NCI-H1694 treated with DMSO at 0.1 percent for 48 hours (cell line): ENCODE measurements at regions not wholly inside any gene's neighbourhood (a gene's known extent, or its start where the extent isn't known, plus 50 kb on each side); places are given as distances from the start of the nearest gene placed in this dataset.
"Not testable (repeated sequence)": the region's sequence is repeated elsewhere in the genome, so short reads cannot be mapped to it uniquely, and the experiment has no call there.

Source experiments
- DNase-seq: peaks from one replicate; lab custom pipeline; 2025; lab: John Stamatoyannopoulos, UW

- no peak for DNase-seq
Observed at GRCh38 chr4:13763707-13764106, 136.2 kb upstream of the BOD1L1 start.

- no peak for DNase-seq
Observed at GRCh38 chr4:13765539-13765938, 138.0 kb upstream of the BOD1L1 start.

- peak; percentile 90 for DNase-seq
Observed at GRCh38 chr4:13766761-13767540, 139.4 kb upstream of the BOD1L1 start.

GRCh38 chr4:13777341-13777740 is 149.8 kb upstream of the BOD1L1 start:
- no peak for DNase-seq

- no peak for DNase-seq
Observed at GRCh38 chr4:13778367-13778766, 150.8 kb upstream of the BOD1L1 start.

GRCh38 chr4:13782231-13782630 is 154.7 kb upstream of the BOD1L1 start:
- no peak for DNase-seq

GRCh38 chr4:13783800-13784411 is 156.4 kb upstream of the BOD1L1 start:
- no peak for DNase-seq

- DNase-seq = no peak
Observed at GRCh38 chr4:13793020-13793710, 165.6 kb upstream of the BOD1L1 start.

GRCh38 chr4:13794819-13795565 is 167.5 kb upstream of the BOD1L1 start:
- DNase-seq = no peak

GRCh38 chr4:13797061-13797460 is 169.5 kb upstream of the BOD1L1 start:
- no peak for DNase-seq

GRCh38 chr4:13815231-13815630 is 187.7 kb upstream of the BOD1L1 start:
- DNase-seq = no peak

GRCh38 chr4:13816472-13816871 is 188.9 kb upstream of the BOD1L1 start:
- no peak for DNase-seq

GRCh38 chr4:13821522-13821921 is 194.0 kb upstream of the BOD1L1 start:
- DNase-seq = no peak

- not testable (repeated sequence) for DNase-seq
Observed at GRCh38 chr4:13825822-13826221, 198.3 kb upstream of the BOD1L1 start.

GRCh38 chr4:13829457-13829856 is 201.9 kb upstream of the BOD1L1 start:
- DNase-seq = no peak

- DNase-seq = no peak
Observed at GRCh38 chr4:13830449-13830848, 202.9 kb upstream of the BOD1L1 start.

GRCh38 chr4:13833171-13833804 is 205.8 kb upstream of the BOD1L1 start:
- DNase-seq = no peak

- DNase-seq = no peak
Observed at GRCh38 chr4:13836946-13837912, 209.7 kb upstream of the BOD1L1 start.

GRCh38 chr4:13840502-13841190 is 213.1 kb upstream of the BOD1L1 start:
- no peak for DNase-seq

GRCh38 chr4:13844740-13845139 is 217.2 kb upstream of the BOD1L1 start:
- DNase-seq = no peak
